Panc1 (cell line): ENCODE measurements at regions not wholly inside any gene's neighbourhood (a gene's known extent, or its start where the extent isn't known, plus 50 kb on each side); places are given as distances from the start of the nearest gene placed in this dataset.

Experiments
- ATAC-seq: fragments of 200-7000 bp; cut with Tn5 transposase; 2 replicates; pipeline ENCODE4 v1.9.1; 2020; ENCODE audit warnings: mild to moderate bottlenecking, moderate library complexity
- BruUV-seq: library from RNA; stranded (reverse); fragments of 400-500 nt; replicated peaks from 2 replicates; lab custom pipeline; 2021; lab: Mats Ljungman, UMichigan
- CTCF ChIA-PET: fragments of 300-600 bp; sonication (Branson Sonifier 250); formaldehyde crosslinking; loops from one replicate; lab custom pipeline; 2022; ENCODE audit warnings: antibody characterized with exemption; lab: Charles Lee
- POLR2A ChIA-PET: fragments of 300-600 bp; sonication (Branson Sonifier 250); formaldehyde crosslinking; loops from one replicate; lab custom pipeline; 2022; ENCODE audit warnings: antibody characterized with exemption; lab: Charles Lee
- DNase-seq: peaks from one replicate; pipeline ENCODE4 v3.0.0-alpha.2; 2010; ENCODE audit warnings: low read depth, low spot score
- H3K27ac ChIP-seq: 2 replicates; pipeline ENCODE4 v1.5.1; 2011; ENCODE audit warnings: mild to moderate bottlenecking, low read length, inconsistent platforms
- H3K27me3 ChIP-seq: fragments of 200-500 bp; sonication (Bioruptor generic); 2 replicates; pipeline ENCODE4 v1.6.0; 2014; ENCODE audit warnings: low read length, inconsistent platforms; ENCODE audit not compliant: control insufficient read depth, insufficient read depth
- H3K36me3 ChIP-seq: fragments of 200-500 bp; sonication (Bioruptor generic); 2 replicates; pipeline ENCODE4 v1.5.1; 2014; ENCODE audit warnings: inconsistent platforms, mild to moderate bottlenecking, low read length, moderate library complexity; ENCODE audit not compliant: control insufficient read depth, insufficient read depth
- H3K4me1 ChIP-seq: 2 replicates; pipeline ENCODE4 v1.5.1; 2011; ENCODE audit warnings: inconsistent platforms, mild to moderate bottlenecking, low read length, moderate library complexity; ENCODE audit not compliant: control insufficient read depth, insufficient read depth
- H3K4me3 ChIP-seq, 2 experiments: 2 replicates each; pipeline ENCODE4 v1.5.1; 2011 to 2012; ENCODE audit warnings: low read depth in 2 of 2, low read length in 2 of 2, mild to moderate bottlenecking in 2 of 2, inconsistent platforms in 1 of 2, moderate library complexity in 1 of 2
- H3K9me3 ChIP-seq: fragments of 200-500 bp; sonication (Bioruptor generic); 2 replicates; pipeline ENCODE4 v1.5.1; 2014; ENCODE audit warnings: low read depth, mild to moderate bottlenecking, inconsistent platforms, low read length, moderate library complexity; ENCODE audit not compliant: control insufficient read depth, insufficient read depth
- POLR2AphosphoS5 ChIP-seq: IDR thresholded peaks from 2 replicates; pipeline ENCODE4 v1.6.1; 2012; ENCODE audit warnings: mild to moderate bottlenecking, low read depth, low read length, moderate library complexity
- SIN3A ChIP-seq: IDR thresholded peaks from 2 replicates; pipeline ENCODE4 v1.6.1; 2012; ENCODE audit warnings: low read depth, mild to moderate bottlenecking, low read length, moderate library complexity, borderline replicate concordance; ENCODE audit not compliant: insufficient read depth
- TCF7L2 ChIP-seq: IDR thresholded peaks from 2 replicates; pipeline ENCODE4 v1.6.1; 2011; ENCODE audit warnings: mild to moderate bottlenecking, low read depth, low read length, inconsistent platforms
- in situ Hi-C: cut with HindIII; loops from 2 replicates; pipeline ENCODE4 v1.10.0; 2016; ENCODE audit warnings: low sequenced_read_pairs, low pct_unique_long_range_greater_than_20kb
- intact Hi-C: fragments of 100-400 bp; cut with micrococcal nuclease; formaldehyde crosslinking; loops from one replicate; pipeline ENCODE4 v1.10.0; 2022; ENCODE audit not compliant: unreplicated experiment
- TF ChIP-seq, protein P1 (sequence below), 2 experiments: IDR thresholded peaks; 2 replicates each; pipeline ENCODE4 v1.6.1; 2011 to 2012; ENCODE audit warnings: low read depth in 2 of 2, control low read depth in 1 of 2, low read length in 1 of 2, mild to moderate bottlenecking in 1 of 2, moderate library complexity in 1 of 2; ENCODE audit not compliant: insufficient read depth in 1 of 2
- TF ChIP-seq, protein P2 (sequence below): fragments of 450-650 bp; IDR thresholded peaks from 2 replicates; pipeline ENCODE4 v1.5.1; 2017; ENCODE audit warnings: mild to moderate bottlenecking

DNA sequence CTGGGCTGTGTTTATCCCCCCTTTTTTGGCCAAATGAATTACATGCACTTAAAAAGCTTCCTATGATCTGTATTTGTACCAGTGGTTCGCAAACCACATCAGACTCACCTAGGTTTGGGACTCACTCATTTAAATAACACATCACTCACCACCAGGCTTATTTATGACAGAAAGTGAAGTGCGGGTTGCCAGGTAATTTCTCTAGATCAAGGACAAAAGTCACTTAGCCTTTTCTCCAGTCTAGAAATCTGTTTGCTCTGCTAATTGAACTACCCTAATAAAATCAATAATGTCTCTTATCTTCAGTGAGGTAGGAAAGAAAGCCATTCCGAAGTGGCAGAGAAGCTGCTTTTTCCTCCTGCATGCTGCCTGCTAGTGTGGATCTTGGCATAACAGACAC is 88.1 kb upstream of the SLC8A1 start:
- CTCF ChIA-PET, result no interaction called here
- in situ Hi-C loops, result no loop called here
- POLR2A ChIA-PET, result no interaction called here
- no TSS peak for BruUV-seq
- H3K9me3 ChIP-seq, result no peaks in the 10 kb centered on the region
- H3K36me3 ChIP-seq, result no peaks in the 10 kb centered on the region
- H3K4me3 ChIP-seq, result no peak overlapping the region
- no peaks in the 10 kb centered on the region for H3K4me1 ChIP-seq
- TF ChIP-seq TCF7L2 (no peak), SIN3A (no peak), POLR2AphosphoS5 (no peak)
- TF ChIP-seq, protein P1, sequence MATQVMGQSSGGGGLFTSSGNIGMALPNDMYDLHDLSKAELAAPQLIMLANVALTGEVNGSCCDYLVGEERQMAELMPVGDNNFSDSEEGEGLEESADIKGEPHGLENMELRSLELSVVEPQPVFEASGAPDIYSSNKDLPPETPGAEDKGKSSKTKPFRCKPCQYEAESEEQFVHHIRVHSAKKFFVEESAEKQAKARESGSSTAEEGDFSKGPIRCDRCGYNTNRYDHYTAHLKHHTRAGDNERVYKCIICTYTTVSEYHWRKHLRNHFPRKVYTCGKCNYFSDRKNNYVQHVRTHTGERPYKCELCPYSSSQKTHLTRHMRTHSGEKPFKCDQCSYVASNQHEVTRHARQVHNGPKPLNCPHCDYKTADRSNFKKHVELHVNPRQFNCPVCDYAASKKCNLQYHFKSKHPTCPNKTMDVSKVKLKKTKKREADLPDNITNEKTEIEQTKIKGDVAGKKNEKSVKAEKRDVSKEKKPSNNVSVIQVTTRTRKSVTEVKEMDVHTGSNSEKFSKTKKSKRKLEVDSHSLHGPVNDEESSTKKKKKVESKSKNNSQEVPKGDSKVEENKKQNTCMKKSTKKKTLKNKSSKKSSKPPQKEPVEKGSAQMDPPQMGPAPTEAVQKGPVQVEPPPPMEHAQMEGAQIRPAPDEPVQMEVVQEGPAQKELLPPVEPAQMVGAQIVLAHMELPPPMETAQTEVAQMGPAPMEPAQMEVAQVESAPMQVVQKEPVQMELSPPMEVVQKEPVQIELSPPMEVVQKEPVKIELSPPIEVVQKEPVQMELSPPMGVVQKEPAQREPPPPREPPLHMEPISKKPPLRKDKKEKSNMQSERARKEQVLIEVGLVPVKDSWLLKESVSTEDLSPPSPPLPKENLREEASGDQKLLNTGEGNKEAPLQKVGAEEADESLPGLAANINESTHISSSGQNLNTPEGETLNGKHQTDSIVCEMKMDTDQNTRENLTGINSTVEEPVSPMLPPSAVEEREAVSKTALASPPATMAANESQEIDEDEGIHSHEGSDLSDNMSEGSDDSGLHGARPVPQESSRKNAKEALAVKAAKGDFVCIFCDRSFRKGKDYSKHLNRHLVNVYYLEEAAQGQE (IDR thresholded peaks at IDR 0.05; ENCODE audit: insufficient read depth in 1 of 2, low read depth in 2 of 2, low read length in 1 of 2), result no peak
- TF ChIP-seq, protein P2, sequence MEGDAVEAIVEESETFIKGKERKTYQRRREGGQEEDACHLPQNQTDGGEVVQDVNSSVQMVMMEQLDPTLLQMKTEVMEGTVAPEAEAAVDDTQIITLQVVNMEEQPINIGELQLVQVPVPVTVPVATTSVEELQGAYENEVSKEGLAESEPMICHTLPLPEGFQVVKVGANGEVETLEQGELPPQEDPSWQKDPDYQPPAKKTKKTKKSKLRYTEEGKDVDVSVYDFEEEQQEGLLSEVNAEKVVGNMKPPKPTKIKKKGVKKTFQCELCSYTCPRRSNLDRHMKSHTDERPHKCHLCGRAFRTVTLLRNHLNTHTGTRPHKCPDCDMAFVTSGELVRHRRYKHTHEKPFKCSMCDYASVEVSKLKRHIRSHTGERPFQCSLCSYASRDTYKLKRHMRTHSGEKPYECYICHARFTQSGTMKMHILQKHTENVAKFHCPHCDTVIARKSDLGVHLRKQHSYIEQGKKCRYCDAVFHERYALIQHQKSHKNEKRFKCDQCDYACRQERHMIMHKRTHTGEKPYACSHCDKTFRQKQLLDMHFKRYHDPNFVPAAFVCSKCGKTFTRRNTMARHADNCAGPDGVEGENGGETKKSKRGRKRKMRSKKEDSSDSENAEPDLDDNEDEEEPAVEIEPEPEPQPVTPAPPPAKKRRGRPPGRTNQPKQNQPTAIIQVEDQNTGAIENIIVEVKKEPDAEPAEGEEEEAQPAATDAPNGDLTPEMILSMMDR, result no peak
- H3K27me3 ChIP-seq, result no peaks in the 10 kb centered on the region; the same call in 1 of the 2 replicates
- intact Hi-C loops, result no loop called here
- H3K27ac ChIP-seq, result no peak overlapping the region
- no peak for ATAC-seq
- no peak for DNase-seq

DNA sequence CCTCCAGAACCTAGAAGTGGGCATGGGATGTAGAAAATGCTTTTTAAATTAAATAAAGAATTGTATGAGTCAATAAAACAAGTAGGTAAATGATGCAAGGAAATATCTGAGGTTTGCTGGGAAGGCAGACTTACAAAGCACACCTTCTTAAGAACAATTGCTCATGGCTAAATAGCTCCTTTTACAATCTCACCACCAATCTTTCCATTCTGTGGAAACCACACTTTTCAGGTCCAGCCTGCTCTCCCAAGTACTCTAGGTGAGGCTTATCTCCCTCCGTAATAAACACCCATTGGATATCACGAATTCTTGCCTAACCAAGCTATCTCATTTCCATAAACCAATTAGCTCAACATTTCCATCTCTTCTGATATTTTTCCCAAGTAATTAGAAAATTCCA is 91.5 kb upstream of the SLC8A1 start:
- POLR2A ChIA-PET, result no interaction called here
- no TSS peak for BruUV-seq
- in situ Hi-C loops, result no loop called here

More for the DNA sequence above, 91.5 kb upstream of the SLC8A1 start:
- ATAC-seq, result no peak
- Histone ChIP-seq H3K4me1 (no peaks in the 10 kb centered on the region), H3K27me3 (no peaks in the 10 kb centered on the region; the same call in 1 of the 2 replicates), H3K4me3 (no peak overlapping the region), H3K9me3 (no peaks in the 10 kb centered on the region), H3K36me3 (no peaks in the 10 kb centered on the region), H3K27ac (no peak overlapping the region)
- TF ChIP-seq POLR2AphosphoS5, result no peak
- TF ChIP-seq, protein P2, result no peak
- TF ChIP-seq TCF7L2, result no peak
- TF ChIP-seq, protein P1 (IDR thresholded peaks at IDR 0.05; ENCODE audit: insufficient read depth in 1 of 2, low read depth in 2 of 2, low read length in 1 of 2), result no peak
- no peak for TF ChIP-seq SIN3A
- CTCF ChIA-PET, result interaction anchor here (1.5 kb wide), 1 partner anchor 11 kb away, joined by 3 read pairs; no protein-coding TSS in a partner anchor
- DNase-seq, result no peak
- intact Hi-C loops, result no loop called here
